ENCODE measurements at regions not wholly inside any gene's neighbourhood (a gene's known extent, or its start where the extent isn't known, plus 50 kb on each side); places are given as distances from the start of the nearest gene placed in this dataset.
A peak's percentile ranks its signal among the peaks of the same experiment; 100 is the strongest.

GRCh38 chr9:100700689-100701318, 122.9 kb downstream of the CAVIN4 start:
- TF ChIP-seq, protein P1, sequence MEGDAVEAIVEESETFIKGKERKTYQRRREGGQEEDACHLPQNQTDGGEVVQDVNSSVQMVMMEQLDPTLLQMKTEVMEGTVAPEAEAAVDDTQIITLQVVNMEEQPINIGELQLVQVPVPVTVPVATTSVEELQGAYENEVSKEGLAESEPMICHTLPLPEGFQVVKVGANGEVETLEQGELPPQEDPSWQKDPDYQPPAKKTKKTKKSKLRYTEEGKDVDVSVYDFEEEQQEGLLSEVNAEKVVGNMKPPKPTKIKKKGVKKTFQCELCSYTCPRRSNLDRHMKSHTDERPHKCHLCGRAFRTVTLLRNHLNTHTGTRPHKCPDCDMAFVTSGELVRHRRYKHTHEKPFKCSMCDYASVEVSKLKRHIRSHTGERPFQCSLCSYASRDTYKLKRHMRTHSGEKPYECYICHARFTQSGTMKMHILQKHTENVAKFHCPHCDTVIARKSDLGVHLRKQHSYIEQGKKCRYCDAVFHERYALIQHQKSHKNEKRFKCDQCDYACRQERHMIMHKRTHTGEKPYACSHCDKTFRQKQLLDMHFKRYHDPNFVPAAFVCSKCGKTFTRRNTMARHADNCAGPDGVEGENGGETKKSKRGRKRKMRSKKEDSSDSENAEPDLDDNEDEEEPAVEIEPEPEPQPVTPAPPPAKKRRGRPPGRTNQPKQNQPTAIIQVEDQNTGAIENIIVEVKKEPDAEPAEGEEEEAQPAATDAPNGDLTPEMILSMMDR (IDR thresholded peaks at IDR 0.05), result peak in 3 of 7 experiments; percentile 16 to 27 (median 21)
- no peak for TF ChIP-seq POLR2A (IDR thresholded peaks at IDR 0.05)

Measured in stomach (tissue), 4 donors.